ENCODE measurements at regions not wholly inside any gene's neighbourhood (a gene's known extent, or its start where the extent isn't known, plus 50 kb on each side); places are given as distances from the start of the nearest gene placed in this dataset.

- TF ChIP-seq ZBTB33 (IDR thresholded peaks at IDR 0.05) = no peak
Observed at GRCh38 chr3:110749006-110749405, 322.6 kb upstream of the NECTIN3 start (continued).

- no peaks in the 10 kb centered on the region for H3K36me3 ChIP-seq (ENCODE audit: control insufficient read depth in 4 of 4, insufficient read depth in 3 of 4, low read depth in 1 of 4, low read length in 3 of 4)
- H3K4me1 ChIP-seq (ENCODE audit: control insufficient read depth in 4 of 4, insufficient read depth in 4 of 4, low read length in 3 of 4) = no peaks in the 10 kb centered on the region
- no peak overlapping the region for H3K9ac ChIP-seq (ENCODE audit: low read depth in 1 of 2, low read length in 2 of 2)
- TF ChIP-seq HNF4G (IDR thresholded peaks at IDR 0.05) (no peak), ATF3 (IDR thresholded peaks at IDR 0.05) (no peak), SP1 (IDR thresholded peaks at IDR 0.05) (no peak)
- no peaks in the 10 kb centered on the region for H3K27me3 ChIP-seq (ENCODE audit: control insufficient read depth in 4 of 4, insufficient read depth in 4 of 4, low read length in 3 of 4)
- DNase-seq (ENCODE audit: low spot score) = no peak
- no peak overlapping the region for H3K27ac ChIP-seq (ENCODE audit: low read depth in 1 of 2, low read length in 2 of 2)
- H3K9me3 ChIP-seq (ENCODE audit: control insufficient read depth in 4 of 4, low read length in 3 of 4) = no peaks in the 10 kb centered on the region
- H3K4me3 ChIP-seq (ENCODE audit: low read depth in 1 of 3, low read length in 3 of 3) = no peak overlapping the region
Observed at GRCh38 chr3:110750201-110750600, 321.4 kb upstream of the NECTIN3 start.

GRCh38 chr3:110752307-110752706, 319.3 kb upstream of the NECTIN3 start:
- H3K36me3 ChIP-seq (ENCODE audit: control insufficient read depth in 4 of 4, insufficient read depth in 3 of 4, low read depth in 1 of 4, low read length in 3 of 4) = no peaks in the 10 kb centered on the region
- no peak overlapping the region for H3K27ac ChIP-seq (ENCODE audit: low read depth in 1 of 2, low read length in 2 of 2)
- H3K4me3 ChIP-seq (ENCODE audit: low read depth in 1 of 3, low read length in 3 of 3) = no peak overlapping the region
- H3K9ac ChIP-seq (ENCODE audit: low read depth in 1 of 2, low read length in 2 of 2) = no peak overlapping the region
- no peak for DNase-seq (ENCODE audit: low spot score)
- no peak for TF ChIP-seq SP1 (IDR thresholded peaks at IDR 0.05)
- TF ChIP-seq JUND (IDR thresholded peaks at IDR 0.05) = no peak
- TF ChIP-seq ATF3 (IDR thresholded peaks at IDR 0.05) = no peak
- TF ChIP-seq YY1 (IDR thresholded peaks at IDR 0.05) = no peak
- TF ChIP-seq EGR1 (IDR thresholded peaks at IDR 0.05; ENCODE audit: low read depth in 2 of 2) = no peak
- no peak for TF ChIP-seq GABPA (IDR thresholded peaks at IDR 0.05 in 1 of 2, conservative IDR thresholded peaks at IDR 0.05 in 1 of 2)
- TF ChIP-seq MAX (IDR thresholded peaks at IDR 0.05) = no peak
- TF ChIP-seq HNF4A (conservative IDR thresholded peaks at IDR 0.05) = no peak
- no peak for TF ChIP-seq ZBTB33 (IDR thresholded peaks at IDR 0.05)
- TF ChIP-seq FOXA2 (IDR thresholded peaks at IDR 0.05) = no peak
- TF ChIP-seq CTCF (IDR thresholded peaks at IDR 0.05; ENCODE audit: low read depth, low read length, missing input control) = no peak
- TF ChIP-seq REST (IDR thresholded peaks at IDR 0.05) = no peak
- no peak for TF ChIP-seq TAF1 (conservative IDR thresholded peaks at IDR 0.05)
- no peak for TF ChIP-seq RXRA (IDR thresholded peaks at IDR 0.05)
- TF ChIP-seq HNF4G (IDR thresholded peaks at IDR 0.05) = no peak
- TF ChIP-seq NR2F2 (IDR thresholded peaks at IDR 0.05) = no peak
- TF ChIP-seq FOXA1 (IDR thresholded peaks at IDR 0.05) = no peak
- H3K4me1 ChIP-seq (ENCODE audit: control insufficient read depth in 4 of 4, insufficient read depth in 4 of 4, low read length in 3 of 4) = no peaks in the 10 kb centered on the region
- H3K27me3 ChIP-seq (ENCODE audit: control insufficient read depth in 4 of 4, insufficient read depth in 4 of 4, low read length in 3 of 4) = no peaks in the 10 kb centered on the region
- 92% methylated on average over 3 of the region's 3 CpGs for WGBS
- H3K9me3 ChIP-seq (ENCODE audit: control insufficient read depth in 4 of 4, low read length in 3 of 4) = no peaks in the 10 kb centered on the region
